Fibroblast of lung (primary cell): ENCODE measurements at regions not wholly inside any gene's neighbourhood (a gene's known extent, or its start where the extent isn't known, plus 50 kb on each side); places are given as distances from the start of the nearest gene placed in this dataset.

ENCODE experiments used
- DNase-seq, 2 donors: peaks; one replicate each; pipeline versions ENCODE4 v3.0.0 to v3.0.0-alpha.2; 2010; ENCODE audit warnings: low read depth in 2 of 2
- H2AFZ ChIP-seq: 2 replicates; pipeline ENCODE4 v1.5.1; 2012; ENCODE audit warnings: low read length, control low read depth, inconsistent platforms
- H3K27ac ChIP-seq: 2 replicates; pipeline ENCODE4 v1.5.1; 2011; ENCODE audit warnings: low read length, control low read depth; ENCODE audit not compliant: insufficient read depth
- H3K27me3 ChIP-seq: 2 replicates; pipeline ENCODE4 v1.5.1; 2011; ENCODE audit warnings: mild to moderate bottlenecking, low read length; ENCODE audit not compliant: control insufficient read depth, insufficient read depth
- H3K36me3 ChIP-seq: 2 replicates; pipeline ENCODE4 v1.5.1; 2011; ENCODE audit warnings: low read length; ENCODE audit not compliant: control insufficient read depth, insufficient read depth
- H3K4me1 ChIP-seq: 2 replicates; pipeline ENCODE4 v1.5.1; 2011; ENCODE audit warnings: low read length; ENCODE audit not compliant: control insufficient read depth, insufficient read depth; ENCODE audit errors: extremely low read depth
- H3K4me2 ChIP-seq: 2 replicates; pipeline ENCODE4 v1.5.1; 2011; ENCODE audit warnings: low read length, control low read depth; ENCODE audit not compliant: insufficient read depth; ENCODE audit errors: extremely low read depth
- H3K4me3 ChIP-seq, 4 experiments: fragments of 200-600 bp in 1 of 4; sonication (generic) in 1 of 4; replicated peaks in 1 of 4; 2 replicates each; pipeline ENCODE4 v1.5.1; 2011 to 2016; ENCODE audit warnings: low read length in 4 of 4, low read depth in 3 of 4, mild to moderate bottlenecking in 3 of 4, control low read depth in 2 of 4, inconsistent platforms in 1 of 4, mixed read lengths in 1 of 4; ENCODE audit not compliant: insufficient read depth in 1 of 4; ENCODE audit errors: control extremely low read depth in 1 of 4
- H3K79me2 ChIP-seq: 2 replicates; pipeline ENCODE4 v1.5.1; 2012; ENCODE audit warnings: mild to moderate bottlenecking, low read length, inconsistent platforms; ENCODE audit not compliant: control insufficient read depth, insufficient read depth
- H3K9ac ChIP-seq: 2 replicates; pipeline ENCODE4 v1.5.1; 2011; ENCODE audit warnings: mild to moderate bottlenecking, low read length, control low read depth; ENCODE audit not compliant: insufficient read depth
- H3K9me3 ChIP-seq: 2 replicates; pipeline ENCODE4 v1.5.1; 2012; ENCODE audit warnings: low read depth, low read length; ENCODE audit not compliant: control insufficient read depth, insufficient read depth
- H4K20me1 ChIP-seq: 2 replicates; pipeline ENCODE4 v1.5.1; 2011; ENCODE audit warnings: low read length; ENCODE audit not compliant: control insufficient read depth, insufficient read depth; ENCODE audit errors: extremely low read depth
- CTCF ChIP-seq, 2 donors: IDR thresholded peaks in 1 of 2; conservative IDR thresholded peaks in 1 of 2; 1 replicate in 1 of 2; 2 replicates in 1 of 2; pipeline ENCODE4 v1.5.1; 2011 to 2012; ENCODE audit warnings: low read length in 2 of 2, control low read depth in 1 of 2, inconsistent platforms in 1 of 2, low read depth in 1 of 2, mild to moderate bottlenecking in 1 of 2
- EZH2 ChIP-seq: IDR thresholded peaks from 2 replicates; pipeline ENCODE4 v1.5.1; 2012; ENCODE audit warnings: low read length, control low read depth, mild to moderate bottlenecking; ENCODE audit errors: missing control alignments

- H3K36me3 ChIP-seq: no peaks in the 10 kb centered on the region
- no peaks in the 10 kb centered on the region for H3K9me3 ChIP-seq
- H3K9ac ChIP-seq: no peak overlapping the region
- H2AFZ ChIP-seq: no peak overlapping the region
- H4K20me1 ChIP-seq: no peaks in the 10 kb centered on the region
- no peak overlapping the region for H3K27ac ChIP-seq
- H3K27me3 ChIP-seq: peaks cover 2% of the 10 kb centered on the region
- no peaks in the 10 kb centered on the region for H3K79me2 ChIP-seq
- no peak overlapping the region for H3K4me3 ChIP-seq
- no peak overlapping the region for H3K4me2 ChIP-seq
- no peak for TF ChIP-seq EZH2
- no peak for TF ChIP-seq CTCF (conservative IDR thresholded peaks at IDR 0.05 in 1 of 2, IDR thresholded peaks at IDR 0.05 in 1 of 2; ENCODE audit: low read depth in 1 of 2, low read length in 2 of 2)
- no peak for DNase-seq
- no peaks in the 10 kb centered on the region for H3K4me1 ChIP-seq
These were observed 88.6 kb upstream of the ARID1B start for GRCh38 chr6:156688620-156688971.

- Histone ChIP-seq H3K27me3 (peaks cover 2% of the 10 kb centered on the region), H3K27ac (peak overlapping the region; percentile 58), H3K79me2 (no peaks in the 10 kb centered on the region), H3K9ac (peak overlapping the region; percentile 64), H3K4me1 (no peaks in the 10 kb centered on the region), H3K36me3 (no peaks in the 10 kb centered on the region), H2AFZ (peak overlapping the region; percentile 76), H4K20me1 (no peaks in the 10 kb centered on the region), H3K4me2 (peak overlapping the region; percentile 82), H3K4me3 (peak overlapping the region; percentile 57 to 79 (median 70)), H3K9me3 (no peaks in the 10 kb centered on the region)
- DNase-seq: peak; percentile 33 to 49
- no peak for TF ChIP-seq EZH2
- no peak for TF ChIP-seq CTCF (conservative IDR thresholded peaks at IDR 0.05 in 1 of 2, IDR thresholded peaks at IDR 0.05 in 1 of 2; ENCODE audit: low read depth in 1 of 2, low read length in 2 of 2)
These were observed 89.2 kb upstream of the ARID1B start for GRCh38 chr6:156687789-156688619.

- TF ChIP-seq CTCF (conservative IDR thresholded peaks at IDR 0.05 in 1 of 2, IDR thresholded peaks at IDR 0.05 in 1 of 2; ENCODE audit: low read depth in 1 of 2, low read length in 2 of 2) (no peak), EZH2 (no peak)
- H3K4me3 ChIP-seq: peak overlapping the region; percentile 69 to 82 (median 74)
- H3K9ac ChIP-seq: peak overlapping the region; percentile 94
- no peaks in the 10 kb centered on the region for H3K79me2 ChIP-seq
- H2AFZ ChIP-seq: peak overlapping the region; percentile 83
- H3K27ac ChIP-seq: peak overlapping the region; percentile 94
- no peaks in the 10 kb centered on the region for H3K36me3 ChIP-seq
- H4K20me1 ChIP-seq: no peaks in the 10 kb centered on the region
- H3K4me1 ChIP-seq: no peaks in the 10 kb centered on the region
- H3K9me3 ChIP-seq: no peaks in the 10 kb centered on the region
- peak overlapping the region; percentile 94 for H3K4me2 ChIP-seq
- DNase-seq: peak; percentile 90 to 91
- H3K27me3 ChIP-seq: peaks cover 2% of the 10 kb centered on the region
These were observed 90.0 kb upstream of the ARID1B start for GRCh38 chr6:156686995-156687788.
